Pons (tissue), 1 donor: ENCODE measurements at regions not wholly inside any gene's neighbourhood (a gene's known extent, or its start where the extent isn't known, plus 50 kb on each side); places are given as distances from the start of the nearest gene placed in this dataset.

Experiments
- DNase-seq: peaks from one replicate; pipeline ENCODE4 v3.0.0-alpha.2; 2016; ENCODE audit warnings: low spot score

DNA sequence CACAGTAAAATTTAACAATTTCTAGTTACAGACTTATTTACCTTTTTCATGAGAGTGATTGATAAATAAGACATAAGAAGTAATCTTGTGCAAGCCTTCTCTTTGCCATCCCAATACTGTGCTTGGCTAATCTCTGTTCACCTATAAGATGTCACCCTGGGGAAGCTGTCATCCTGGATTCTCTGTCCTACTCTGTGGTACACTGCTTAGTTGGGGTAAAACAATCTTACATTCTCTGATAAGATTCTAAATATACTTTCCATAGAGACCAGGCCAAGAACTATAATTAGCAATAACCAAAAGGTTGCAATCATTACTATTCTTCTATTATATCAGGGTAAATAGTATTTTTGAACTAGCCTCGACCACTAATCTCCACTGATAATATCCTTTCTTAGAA, 1218.3 kb upstream of the CADM2 start:
- no peak for DNase-seq

DNA sequence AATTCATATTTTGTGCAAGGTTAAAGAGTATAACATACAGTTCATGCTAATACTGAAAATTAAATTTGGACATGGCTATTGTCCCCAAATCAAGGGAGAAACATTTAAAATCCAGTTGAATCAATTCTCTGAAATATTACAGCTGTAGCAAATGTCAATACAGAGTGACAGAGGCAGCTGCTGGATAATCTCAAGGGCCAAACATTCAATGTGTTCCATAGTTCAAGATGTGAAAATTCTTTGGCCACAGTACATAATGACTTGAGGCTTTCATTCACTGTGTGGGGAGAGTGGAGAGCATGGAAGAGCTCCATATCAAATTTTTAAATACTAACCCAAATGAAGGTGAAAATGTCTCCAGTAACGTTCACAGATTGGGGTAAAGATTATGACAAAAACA, 1192.8 kb upstream of the CADM2 start:
- DNase-seq = no peak

DNA sequence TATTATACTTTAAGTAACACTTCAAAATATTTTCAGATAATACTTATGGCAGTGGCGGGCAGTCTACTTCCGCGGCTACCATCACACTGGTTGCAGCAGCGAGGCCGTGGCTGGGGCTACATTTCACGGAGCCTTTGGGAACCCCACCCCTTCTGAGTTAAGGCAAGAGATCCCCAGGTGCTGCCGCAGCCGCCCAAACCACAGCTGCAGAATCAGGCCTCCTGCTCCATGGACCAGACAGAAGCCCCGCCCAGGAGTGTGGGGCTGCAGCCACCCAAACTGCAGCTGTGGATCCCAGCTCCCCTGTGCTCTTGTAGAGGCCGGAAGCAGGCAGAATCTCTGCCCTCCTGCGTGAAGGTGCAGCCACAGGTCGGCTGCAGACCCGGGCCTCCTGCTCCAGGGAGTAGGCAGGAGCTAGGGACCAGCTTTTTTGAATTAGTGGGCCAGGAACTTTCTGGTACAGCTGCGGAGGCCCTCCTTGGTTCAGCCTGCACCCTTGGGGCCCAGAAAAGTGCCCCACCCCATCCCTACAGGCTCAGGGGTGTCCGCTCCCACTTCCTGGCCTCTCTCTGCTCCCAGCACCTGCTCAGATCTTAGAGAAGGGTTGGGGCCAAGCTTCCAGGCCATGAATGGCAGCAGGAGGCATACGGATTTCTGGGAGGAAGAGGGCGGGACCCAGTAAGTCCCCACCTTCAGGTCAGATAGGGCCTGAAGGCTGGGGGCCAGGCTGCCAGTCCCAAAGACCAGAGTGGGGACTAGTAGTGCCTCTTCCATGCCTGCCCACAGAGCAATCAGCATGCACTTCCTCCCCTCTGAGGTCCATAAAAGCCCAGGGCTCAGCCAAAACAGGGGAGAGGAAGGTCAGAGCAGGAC, 1188.8 kb upstream of the CADM2 start:
- no peak for DNase-seq

DNA sequence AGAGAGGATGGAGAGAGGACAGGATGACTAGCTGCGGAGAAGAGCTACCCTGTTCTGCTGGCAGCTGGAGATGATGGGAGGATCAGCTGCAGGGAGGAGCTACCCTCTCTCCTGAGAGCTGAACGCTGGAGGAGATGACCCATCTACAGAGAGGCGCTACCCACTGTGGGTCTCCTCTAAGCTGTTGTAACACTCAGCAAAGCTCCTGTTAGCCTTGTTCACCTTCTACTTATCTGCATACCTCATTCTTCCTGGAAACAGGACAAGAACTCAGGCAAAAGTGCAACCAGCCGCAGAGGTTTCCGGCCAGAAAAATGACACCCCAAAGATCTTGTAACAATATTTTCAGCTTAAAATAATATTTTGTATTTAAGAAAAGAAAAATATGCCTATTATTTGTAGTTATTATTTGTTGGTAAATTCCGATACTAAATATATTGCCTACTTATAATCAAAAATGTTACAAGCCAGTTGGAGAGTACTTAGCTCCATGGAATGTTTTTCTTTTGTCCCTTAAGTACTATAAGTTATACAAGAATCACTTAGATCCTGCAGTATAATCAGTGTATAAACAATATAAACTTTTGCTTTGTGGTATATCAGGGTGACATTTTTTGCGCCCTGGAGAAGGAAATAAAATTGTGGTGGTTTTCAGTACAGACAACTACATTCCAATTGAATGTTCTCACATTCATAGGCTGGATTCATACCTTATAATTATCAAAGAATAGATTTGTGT, 1188.0 kb upstream of the CADM2 start:
- DNase-seq = no peak

DNA sequence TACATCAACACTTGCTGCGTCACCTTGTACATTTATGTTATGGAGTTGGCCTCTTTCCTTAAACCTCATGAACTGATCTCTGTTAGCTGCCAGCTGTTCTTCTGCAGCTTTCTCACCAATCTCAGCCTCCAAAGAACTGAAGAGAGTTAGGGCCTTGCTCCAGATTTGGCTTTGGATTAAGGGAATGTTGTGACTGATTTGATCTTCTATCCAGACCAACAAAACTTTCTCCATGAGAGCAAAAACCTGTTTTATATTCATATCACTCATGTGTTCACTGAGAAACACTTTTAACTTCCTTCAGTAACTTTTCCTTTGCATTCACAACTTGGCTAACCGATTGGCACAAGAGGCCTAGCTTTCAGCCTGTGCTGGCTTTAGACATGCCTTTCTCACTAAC, 1156.0 kb upstream of the CADM2 start:
- DNase-seq = no peak

DNA sequence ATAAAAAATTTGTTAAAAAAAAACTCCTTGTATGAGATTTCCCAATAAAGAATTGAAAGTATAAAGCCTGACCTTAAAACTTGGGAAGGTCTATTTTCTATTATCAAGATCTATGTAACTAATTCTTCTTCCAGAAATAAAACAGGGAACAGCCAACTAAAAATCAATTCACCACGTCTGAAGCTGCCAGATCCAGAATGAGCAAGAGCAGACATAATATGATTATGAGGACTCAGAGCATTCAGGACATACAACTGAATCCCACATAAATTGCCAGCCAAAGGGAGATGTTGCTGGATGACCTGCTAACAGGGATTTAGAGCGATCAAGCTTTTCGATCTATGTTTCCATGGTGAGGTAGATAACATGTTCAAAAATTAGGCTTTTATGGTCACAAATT, 1151.3 kb upstream of the CADM2 start:
- no peak for DNase-seq

DNA sequence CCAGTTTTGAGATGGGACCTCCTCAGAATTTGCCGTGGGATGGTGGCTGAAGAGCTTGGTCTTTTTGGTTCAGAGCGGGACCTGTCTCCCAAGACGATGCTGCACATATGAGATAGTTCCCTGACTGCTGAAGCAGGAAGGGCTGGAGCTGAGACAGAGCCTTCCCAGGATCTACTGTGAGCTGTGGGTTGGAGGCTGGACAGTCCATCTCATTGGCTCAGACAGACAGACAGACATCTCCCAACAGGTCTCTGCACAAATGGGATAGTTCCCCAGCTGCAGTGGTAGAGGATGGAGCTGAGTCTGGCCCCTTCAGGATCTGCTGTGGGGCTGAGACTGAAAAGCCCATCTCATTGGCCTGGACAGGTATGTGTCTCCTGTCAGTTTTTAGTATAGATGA, 1145.6 kb upstream of the CADM2 start:
- no peak for DNase-seq

DNA sequence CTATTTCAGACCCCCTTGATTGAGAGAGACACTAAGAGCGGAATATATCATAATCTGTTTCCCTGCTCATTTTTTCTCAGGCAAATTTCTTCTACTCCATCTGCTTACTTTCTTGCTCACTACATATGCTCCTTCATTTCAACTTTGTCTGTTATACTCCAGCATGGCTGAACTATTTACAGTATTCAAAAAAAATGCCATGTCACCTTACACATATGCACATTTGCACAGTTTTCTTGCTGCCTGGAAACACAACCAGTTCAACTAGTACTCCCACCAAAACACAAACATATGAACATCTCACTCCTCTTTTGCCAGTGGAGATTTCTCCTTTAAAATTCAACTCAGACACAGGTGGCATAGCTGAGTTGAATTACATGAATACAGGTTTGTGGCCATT, 1142.1 kb upstream of the CADM2 start:
- no peak for DNase-seq

DNA sequence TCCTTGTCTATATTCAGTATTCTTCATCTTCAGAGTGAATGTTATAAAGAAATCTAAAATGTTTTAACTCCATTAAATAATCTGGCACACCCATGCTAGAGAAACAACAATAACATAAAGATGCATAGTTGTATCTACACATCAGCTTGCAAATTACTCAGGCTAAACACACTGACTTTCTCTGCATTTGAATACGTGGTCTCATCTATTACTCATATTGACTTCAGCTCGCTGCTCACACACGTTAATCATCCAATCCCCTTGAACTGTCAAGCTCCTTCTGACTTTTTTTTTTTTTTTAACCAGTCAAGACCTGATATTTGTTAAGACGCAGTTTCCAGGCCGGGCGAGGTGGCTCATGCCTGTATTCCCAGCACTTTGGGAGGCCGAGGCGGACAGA, 1137.3 kb upstream of the CADM2 start:
- no peak for DNase-seq

DNA sequence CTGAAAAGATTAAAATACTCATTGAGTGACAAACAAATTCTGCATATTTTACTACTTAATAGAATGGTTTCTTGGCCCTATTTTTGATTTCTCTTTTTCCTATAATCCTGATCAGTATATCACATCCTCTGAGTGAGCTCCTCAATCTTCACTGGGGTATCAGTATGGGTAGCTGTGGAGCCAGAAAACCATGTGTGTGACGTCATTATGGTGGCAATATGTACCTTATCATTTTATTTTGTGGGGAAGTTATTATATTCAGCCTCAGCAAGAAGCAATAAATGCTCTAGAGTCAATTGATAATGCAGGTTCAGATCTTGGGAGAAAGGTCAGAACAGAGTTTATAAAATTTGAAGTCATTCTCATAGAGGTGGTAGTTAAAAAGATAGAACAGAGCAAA, 1135.7 kb upstream of the CADM2 start:
- no peak for DNase-seq

DNA sequence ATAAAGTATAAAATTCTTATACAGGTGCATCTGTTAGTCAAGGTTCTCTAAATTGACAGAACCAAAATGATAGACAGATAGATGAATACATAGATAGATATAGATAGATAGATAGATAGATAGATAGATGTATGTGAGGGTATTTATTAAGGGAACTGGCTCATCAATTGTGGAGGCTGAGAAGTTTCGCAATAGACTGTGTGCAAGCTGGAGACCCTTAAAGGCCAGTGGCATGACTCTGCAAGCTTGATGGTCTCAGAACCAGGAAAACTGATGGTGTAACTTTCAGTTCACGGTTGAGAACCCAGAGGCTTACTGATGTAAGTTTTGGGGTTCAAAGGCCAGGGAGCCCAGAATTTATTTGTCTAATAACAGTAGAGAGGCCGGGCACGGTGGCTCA, 1123.7 kb upstream of the CADM2 start:
- DNase-seq = no peak

DNA sequence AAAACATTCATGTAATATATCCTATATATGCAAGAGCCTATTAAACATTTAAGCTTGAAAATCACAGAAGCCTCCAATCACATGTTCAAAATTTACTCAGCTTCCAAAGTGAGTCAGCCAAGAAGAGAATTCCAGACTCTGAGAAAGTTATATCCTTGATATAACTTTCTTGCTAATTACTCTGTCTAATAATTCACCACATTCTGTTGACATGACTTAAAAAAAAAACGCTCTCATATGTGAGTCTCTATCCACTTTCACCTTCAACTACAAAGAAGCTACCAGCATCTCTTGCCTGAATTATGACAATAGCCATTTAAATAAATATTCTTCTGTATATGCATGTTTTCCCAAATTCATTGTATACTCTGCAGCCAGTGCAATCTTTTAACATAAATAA, 1116.3 kb upstream of the CADM2 start:
- no peak for DNase-seq

DNA sequence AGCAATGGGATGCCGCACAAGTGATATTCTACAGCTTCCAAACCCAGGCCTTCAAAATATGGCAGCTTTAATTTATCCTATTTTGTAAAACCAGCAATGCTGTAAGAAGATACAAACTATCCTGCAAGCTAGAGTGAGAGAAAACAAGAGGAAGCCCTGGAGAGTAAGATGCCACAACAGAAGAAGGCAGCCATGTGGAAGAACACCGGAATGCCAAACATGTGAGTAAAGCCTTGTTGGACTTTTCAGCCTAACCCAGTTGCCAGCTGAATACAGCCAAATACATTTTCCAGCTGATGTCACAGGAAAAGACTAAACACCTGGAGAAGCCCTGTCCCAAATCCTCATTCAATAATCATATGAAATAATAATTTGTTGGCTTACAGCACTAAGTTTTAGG, 1115.1 kb upstream of the CADM2 start:
- no peak for DNase-seq

DNA sequence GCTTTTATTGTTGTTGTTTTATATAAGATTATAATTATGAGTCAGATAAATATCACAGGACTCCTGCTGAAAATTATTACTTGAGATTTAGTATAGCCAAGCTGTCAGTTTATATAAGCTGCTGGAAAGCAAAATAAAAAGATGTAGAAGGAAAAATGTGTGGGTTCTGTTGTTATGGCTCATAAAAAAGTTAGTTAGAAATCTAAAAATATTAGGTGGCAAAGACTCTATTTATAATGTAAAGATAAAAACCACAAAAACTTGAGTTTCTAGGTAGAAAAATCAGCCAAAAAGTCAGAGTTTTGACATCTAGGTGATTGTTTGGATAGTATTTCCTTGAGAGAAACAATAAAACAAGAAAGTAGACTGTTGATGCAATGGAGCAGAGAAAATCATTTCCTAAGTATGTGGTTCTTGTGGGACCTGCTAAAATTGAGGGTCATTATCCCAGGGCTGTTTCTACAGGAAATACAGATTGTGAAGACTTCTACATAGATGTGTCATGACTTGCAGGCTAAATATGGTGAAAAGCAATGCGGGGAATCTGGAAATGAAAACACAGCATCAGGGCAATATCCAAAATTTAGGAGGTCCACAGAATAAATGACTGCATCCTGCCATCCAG, 1109.6 kb upstream of the CADM2 start:
- no peak for DNase-seq

DNA sequence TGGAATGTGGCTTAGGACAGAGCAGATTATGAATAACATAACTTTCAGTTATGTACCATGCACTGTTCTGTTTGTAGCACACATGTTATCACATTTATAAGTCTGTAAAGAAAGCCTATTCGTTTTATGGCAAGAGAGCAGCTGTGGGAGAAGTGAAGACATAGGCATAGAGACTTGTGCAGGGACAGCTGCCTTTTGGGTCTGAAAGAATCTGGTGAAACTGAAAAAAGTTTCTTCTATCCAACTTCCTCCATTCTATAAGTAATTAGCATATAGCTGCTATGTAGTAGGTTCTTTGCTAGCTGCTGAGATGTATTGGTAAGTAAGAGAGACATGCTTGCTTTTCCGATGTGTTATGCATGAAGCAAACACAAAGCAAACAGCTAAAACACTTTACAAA, 1095.4 kb upstream of the CADM2 start:
- no peak for DNase-seq

DNA sequence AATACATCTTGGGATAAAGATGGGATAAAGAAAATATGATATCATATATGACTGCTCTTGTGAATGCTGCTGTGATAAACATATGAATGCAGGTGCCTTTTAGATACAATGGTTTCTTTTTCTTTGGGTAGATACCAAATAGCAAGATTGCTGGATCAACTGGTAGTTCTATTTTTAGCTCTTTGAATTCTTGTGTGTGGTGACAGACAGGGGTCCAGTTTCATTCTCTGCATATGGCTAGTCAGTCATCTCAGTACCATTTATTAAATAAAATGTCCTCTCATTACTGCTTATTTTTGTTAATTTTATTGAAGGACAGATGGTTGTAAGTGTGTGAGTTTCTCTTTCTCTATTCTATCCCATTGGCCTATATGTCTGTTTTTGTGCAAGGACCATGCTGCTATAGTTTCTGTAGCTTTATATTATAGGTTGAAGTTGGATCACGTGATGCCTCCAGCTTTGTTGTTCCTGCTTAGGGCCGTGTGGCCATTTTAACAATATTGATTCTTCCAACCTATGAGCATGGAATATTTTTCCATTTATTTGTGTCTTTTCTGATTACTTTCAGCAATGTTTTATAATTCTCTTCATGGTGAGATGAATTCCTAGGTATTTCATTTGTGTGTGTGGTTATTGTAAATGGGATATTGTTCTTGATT, 1089.8 kb upstream of the CADM2 start:
- DNase-seq = no peak

DNA sequence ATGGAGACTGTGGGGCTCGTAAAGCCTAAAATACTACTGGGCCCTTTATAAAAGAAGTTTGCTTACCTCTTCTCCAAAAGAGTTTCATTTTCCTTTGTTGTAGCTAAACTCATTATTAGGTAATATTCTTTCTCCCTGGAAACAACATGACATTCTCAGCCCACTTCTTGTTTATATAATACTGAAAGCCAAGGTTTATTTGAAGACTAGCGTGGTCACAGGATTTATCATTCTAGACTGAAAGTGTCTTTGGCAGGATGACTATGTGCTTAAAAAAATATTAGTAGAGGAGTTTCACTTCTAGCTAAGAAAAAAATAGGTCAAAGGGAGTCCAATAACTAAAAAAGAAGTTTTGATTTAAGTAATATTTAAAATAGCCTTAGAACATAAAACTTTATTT, 1085.2 kb upstream of the CADM2 start:
- no peak for DNase-seq

DNA sequence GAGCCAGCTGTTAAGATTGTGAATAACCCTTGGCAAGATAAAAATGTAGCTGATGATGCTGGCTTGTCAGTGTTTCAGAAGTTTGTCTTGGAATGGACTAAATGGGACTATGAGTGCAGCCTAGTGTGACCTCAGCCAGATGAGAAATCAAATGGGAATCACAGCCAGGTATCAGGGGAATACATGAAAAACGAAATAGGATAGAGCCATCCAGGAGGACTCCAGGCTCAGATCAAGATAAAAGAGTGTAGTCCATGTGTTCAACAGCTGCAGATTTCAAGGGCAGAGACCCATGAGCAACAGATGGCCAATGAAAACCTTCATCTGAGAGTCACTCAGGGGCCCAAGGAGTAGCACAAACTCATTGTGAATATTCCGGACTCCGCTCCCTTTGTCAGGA, 1080.9 kb upstream of the CADM2 start:
- DNase-seq = no peak

DNA sequence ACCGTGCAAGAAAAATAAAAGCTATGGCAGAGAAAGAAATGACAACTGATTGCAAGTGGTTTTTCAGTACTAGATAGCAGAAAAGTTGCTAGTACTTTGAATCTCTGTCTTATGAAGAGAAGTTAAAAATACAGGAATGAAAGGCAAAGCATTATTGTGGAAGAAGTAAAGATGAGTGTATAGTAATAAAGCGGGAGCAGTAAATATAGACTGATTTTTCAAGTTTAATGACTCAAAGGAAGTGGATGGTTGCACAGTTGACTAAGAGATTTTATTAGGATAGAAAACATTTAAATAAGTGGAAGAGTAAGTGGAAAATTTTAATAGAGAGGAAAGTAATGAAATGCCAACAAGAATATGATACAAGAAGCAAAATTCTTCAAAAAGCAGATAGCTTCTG, 1076.1 kb upstream of the CADM2 start:
- no peak for DNase-seq

DNA sequence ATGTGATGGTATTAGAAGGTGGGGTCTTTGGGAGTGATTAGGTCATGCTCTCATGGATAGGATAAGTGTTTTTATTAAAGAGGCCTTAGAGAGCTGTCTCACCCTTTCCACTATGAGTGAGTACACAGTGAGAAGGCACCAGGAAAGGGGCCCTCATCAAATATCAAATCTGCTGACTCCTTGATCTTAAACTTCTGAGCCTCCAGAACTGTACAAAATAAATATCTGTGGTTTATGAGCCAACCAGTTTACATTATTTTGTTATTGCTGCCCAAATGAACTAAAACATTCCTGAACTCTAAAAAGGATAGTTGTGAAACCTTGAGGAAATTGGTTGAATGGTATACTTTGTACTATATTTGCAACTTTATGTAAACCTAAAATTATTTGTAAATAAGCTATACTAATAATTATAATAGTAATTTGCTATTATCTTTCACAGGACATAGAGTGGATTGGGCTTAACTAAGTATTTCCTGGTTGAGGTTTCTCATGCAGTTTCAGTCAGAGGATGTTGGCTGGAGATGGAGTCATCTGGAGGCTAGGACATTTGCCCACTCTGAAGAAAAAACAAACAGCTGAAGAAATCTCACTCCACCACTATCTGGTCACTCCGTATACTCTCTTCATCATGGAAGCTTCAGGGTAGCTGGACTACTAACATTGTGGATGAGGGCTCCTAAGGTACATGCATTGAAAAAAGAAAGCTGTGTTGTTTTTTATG, 1068.6 kb upstream of the CADM2 start:
- DNase-seq = no peak

DNA sequence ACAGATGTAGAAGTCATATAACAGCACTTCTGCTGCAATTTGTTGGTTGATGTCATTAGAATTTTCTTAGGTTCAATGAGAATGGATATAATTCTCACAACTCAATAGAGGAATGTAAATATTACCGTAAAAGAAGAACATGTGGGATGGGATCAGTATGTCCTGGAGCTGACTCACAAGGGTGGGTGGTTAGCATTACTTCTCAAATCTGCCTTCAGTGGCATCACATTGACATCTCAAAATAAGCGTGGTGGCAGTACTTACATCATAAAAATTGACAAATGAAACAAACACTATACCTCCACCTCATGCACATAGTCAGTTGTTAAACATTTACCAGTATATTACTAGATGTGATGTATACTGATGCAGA, 1068.0 kb upstream of the CADM2 start:
- no peak for DNase-seq

DNA sequence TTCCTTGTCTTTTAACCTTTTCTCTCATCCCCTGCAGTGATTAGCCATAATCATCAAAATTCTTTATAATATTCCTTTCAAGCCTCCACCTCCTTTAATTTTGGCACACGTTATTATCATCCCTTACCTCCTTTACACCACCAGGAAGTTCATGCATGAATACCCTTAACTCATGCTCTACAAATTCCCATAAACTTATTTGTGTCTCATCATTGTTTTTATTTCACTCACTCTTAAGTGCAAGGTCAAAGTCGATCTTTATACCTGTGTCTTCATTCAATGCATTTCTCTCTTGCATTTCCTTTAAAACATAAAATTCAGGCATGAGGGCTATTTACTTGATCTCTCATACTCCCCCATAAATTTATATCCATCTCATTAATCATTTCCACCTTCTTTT, 1064.6 kb upstream of the CADM2 start:
- no peak for DNase-seq
